ENCODE measurements at regions not wholly inside any gene's neighbourhood (a gene's known extent, or its start where the extent isn't known, plus 50 kb on each side); places are given as distances from the start of the nearest gene placed in this dataset.

DNA sequence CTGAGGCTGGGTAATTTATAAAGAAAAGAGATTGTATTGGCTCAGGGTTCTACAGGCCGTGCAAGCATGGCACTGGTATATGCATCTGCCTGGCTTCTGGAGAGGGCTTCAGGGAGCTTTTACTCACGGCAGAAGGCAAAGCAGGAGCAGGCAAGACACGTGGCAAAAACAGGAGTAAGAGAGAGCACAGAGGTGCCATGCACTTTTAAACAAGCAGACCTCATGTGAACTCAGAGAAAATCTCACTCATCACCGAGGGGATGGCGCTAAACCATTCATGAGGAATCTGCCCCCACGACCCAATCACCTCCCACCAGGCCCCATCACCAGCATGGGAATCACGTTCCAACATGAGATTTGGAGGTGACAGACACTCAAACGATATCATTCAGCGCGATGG lies 400.7 kb upstream of the RUNX1 start:
- TF ChIP-seq, protein P1, sequence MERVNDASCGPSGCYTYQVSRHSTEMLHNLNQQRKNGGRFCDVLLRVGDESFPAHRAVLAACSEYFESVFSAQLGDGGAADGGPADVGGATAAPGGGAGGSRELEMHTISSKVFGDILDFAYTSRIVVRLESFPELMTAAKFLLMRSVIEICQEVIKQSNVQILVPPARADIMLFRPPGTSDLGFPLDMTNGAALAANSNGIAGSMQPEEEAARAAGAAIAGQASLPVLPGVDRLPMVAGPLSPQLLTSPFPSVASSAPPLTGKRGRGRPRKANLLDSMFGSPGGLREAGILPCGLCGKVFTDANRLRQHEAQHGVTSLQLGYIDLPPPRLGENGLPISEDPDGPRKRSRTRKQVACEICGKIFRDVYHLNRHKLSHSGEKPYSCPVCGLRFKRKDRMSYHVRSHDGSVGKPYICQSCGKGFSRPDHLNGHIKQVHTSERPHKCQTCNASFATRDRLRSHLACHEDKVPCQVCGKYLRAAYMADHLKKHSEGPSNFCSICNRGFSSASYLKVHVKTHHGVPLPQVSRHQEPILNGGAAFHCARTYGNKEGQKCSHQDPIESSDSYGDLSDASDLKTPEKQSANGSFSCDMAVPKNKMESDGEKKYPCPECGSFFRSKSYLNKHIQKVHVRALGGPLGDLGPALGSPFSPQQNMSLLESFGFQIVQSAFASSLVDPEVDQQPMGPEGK (CRISPR knock-in tag; IDR thresholded peaks at IDR 0.05; ENCODE audit: borderline replicate concordance) = no peak
- TF ChIP-seq ZFP3 (CRISPR knock-in tag; IDR thresholded peaks at IDR 0.05) = no peak
- no peak for TF ChIP-seq BACH2 (CRISPR knock-in tag; IDR thresholded peaks at IDR 0.05; ENCODE audit: borderline replicate concordance)
- TF ChIP-seq, protein P2, sequence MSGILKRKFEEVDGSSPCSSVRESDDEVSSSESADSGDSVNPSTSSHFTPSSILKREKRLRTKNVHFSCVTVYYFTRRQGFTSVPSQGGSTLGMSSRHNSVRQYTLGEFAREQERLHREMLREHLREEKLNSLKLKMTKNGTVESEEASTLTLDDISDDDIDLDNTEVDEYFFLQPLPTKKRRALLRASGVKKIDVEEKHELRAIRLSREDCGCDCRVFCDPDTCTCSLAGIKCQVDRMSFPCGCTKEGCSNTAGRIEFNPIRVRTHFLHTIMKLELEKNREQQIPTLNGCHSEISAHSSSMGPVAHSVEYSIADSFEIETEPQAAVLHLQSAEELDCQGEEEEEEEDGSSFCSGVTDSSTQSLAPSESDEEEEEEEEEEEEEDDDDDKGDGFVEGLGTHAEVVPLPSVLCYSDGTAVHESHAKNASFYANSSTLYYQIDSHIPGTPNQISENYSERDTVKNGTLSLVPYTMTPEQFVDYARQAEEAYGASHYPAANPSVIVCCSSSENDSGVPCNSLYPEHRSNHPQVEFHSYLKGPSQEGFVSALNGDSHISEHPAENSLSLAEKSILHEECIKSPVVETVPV (CRISPR knock-in tag; IDR thresholded peaks at IDR 0.05) = no peak
- no peak for TF ChIP-seq ZNF565 (CRISPR knock-in tag; conservative IDR thresholded peaks at IDR 0.05; ENCODE audit: low read depth)

All from SK-N-SH treated with all-trans-retinoic acid at 6 μM for 48 hours (cell line).